GM21360 (cell line): ENCODE measurements at regions not wholly inside any gene's neighbourhood (a gene's known extent, or its start where the extent isn't known, plus 50 kb on each side); places are given as distances from the start of the nearest gene placed in this dataset.

Experiments used
- ATAC-seq: cut with Tn5 transposase; IDR thresholded peaks from one replicate; pipeline ENCODE4 v1.9.1; 2021; ENCODE audit warnings: mild to moderate bottlenecking, moderate library complexity; ENCODE audit not compliant: unreplicated experiment

DNA sequence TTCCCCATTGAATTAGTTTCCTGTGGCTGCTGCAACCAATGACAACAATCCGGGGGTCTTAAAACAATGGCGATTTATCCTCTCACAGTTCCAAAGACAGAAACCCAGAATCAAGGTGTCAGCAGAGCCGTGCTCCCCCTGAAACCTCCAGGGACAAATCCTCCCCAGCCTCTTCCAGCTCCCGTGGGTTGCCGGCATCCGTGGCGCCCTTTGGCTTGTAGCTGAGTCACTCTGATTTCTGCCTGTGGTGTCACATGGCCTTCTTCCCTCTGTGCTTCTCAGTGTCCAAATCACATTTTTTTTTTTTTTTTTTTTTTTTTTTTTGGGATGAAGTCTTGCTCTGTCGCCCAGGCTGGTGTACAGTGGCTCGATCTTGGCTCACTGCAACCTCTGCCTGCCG lies 64.5 kb upstream of the STX18 start:
- ATAC-seq = no peak

- ATAC-seq = no peak
These were observed 64.0 kb upstream of the STX18 start for GRCh38 chr4:4605849-4606248.

DNA sequence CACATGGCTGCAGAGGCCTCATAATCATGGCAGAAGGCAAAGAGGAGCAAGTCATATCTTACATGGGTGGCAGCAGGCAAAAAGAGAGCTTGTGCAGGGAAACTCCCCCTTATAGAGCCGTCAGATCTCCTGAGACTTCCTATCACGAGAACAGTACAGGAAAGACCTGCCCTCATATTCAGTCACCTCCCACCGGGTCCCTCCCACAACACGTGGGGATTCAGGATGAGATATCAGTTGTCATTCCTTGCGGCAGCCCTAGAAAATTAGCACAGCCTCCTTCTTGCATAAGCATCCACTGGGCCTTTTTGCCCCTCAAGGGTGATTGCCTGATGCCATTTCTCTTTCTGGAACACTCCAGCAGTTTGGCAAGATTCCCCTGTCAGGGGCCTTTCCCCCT lies 61.7 kb upstream of the STX18 start:
- no peak for ATAC-seq

DNA sequence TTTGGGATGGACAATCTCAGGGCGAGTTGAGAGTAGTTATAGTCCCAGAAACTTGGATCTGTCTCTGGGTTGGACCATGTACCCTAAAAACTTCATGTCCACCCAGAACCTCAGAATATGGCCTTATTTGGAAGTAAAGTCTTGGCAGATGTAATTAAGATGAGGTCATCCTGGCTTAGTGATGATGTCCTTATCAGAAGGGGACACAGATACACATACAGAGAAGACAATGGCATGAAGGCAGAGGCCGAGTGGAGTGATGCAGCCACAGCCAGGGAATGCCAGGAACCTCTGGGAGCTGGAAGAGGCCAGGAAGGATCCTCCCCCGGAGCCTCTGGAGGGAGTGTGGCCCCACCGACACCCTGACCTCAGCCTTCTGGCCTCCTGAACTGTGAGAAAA lies 61.2 kb upstream of the STX18 start:
- no peak for ATAC-seq

DNA sequence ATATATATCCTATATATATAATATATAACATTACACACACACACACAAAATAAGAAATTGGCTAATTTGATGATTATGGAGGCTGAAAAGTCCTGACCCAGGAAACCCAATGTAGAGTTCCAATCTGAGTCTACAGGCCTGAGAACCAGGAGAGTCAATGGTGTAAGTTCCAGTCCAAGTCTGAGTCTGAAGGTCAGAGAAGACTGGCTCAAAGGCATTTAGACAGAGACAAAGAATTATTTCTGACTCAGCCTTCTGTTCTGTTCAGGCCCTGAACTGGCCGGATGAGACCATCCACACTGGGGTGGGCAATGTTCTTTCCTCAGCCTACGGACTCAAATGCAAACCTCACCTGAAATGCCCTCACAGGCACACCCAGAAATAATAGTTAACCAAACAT lies 60.6 kb upstream of the STX18 start:
- no peak for ATAC-seq

DNA sequence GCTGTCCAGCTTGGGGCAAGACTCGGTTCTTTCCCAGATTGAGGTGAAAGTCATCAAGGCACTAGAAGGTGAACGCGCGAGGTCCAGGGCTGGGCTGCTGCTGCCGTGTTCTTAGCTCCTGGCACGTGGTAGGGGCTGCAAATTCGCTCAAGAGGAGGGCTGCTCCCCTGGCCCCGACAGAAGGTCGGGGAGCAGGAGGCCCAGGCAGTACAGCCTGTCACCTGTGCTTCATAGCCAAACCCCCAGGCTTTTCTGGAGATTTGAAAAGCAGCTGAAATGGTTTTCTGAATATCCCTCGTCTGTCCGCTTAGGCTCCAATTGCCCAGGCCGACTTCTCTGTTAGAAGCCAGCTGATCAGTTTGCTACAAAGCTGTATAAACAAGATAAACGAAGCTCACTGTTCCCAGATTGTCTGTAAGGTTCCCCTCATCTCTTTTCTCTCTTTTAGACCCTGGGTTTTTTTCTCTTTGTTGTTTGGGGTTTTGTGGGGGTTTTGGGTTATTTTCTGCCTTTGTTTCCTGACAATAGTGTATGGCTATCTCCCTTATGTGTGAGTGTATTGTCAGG lies 60.0 kb upstream of the STX18 start:
- no peak for ATAC-seq

DNA sequence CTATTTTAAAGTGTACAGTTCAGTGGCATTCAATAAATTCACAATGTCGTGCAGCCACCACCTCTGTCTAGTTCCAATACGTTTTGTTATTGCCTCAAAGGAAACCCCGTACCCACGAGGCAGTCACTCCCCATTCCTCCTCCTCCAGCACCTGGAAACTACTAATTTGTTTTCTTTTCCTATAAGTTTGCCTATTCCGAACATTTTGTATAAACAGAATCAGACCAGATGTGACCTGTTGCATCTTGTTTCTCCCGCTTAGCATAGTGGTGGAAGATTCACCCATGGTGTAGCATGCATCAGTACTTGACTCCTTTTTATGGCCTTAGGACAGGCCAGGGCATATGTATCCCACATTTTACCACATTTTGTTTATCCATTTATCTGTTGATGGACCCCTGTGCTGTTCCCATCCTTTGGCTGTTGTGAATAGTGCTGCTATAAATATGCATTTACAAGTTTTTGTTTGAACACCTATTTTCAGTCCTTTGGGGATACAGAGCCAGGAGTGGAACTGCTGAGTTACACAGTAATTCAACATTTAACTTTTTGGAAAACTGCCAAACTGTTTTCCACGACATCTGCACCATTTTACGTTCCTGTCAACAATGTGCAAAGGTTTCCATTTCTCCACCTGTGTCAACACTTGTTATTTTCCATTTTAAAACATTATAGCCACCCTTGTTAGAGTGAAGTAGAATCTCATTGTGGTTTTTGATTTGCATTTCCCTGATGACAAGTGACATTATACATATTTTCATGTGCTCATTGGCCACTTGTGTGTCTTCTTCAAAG lies 57.8 kb upstream of the STX18 start:
- no peak for ATAC-seq

GRCh38 chr4:4598851-4599411 lies 57.1 kb upstream of the STX18 start:
- no peak for ATAC-seq

DNA sequence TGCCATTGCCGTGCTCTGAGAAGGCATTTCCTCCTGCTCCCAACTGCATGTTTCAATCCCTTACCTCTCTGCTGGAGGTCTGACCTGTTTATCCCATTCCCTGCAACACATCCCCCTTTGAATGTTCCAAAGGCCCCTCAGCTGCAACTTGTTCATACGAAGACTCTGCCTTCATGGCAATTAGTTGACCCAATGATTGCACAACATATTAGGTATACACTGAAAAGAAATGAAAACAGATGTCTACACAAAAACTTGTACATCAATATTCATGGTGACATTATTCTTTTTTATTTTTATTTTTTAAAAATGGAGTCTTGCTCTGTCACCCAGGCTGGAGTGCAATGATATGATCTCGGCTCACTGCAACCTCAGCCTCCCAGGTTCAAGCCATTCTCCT lies 54.9 kb upstream of the STX18 start:
- no peak for ATAC-seq

DNA sequence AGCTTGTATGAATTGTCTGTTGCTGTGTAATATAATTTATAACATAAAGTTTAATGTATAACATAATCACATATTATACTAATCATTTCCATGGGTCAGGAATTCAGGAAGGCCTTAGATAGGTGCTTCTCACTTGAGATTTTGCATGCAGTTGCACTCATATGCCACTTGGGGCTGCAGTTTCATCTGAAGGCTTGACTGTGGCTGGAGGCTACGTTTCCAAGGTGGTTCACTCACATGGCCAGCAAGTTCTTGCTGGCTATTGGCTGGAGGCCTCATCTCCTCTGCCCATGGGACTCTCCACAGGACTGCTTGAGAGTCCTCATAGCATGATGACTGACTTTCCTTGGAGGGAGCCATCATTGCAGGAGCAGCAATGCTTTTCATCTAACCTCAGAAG lies 53.4 kb upstream of the STX18 start:
- ATAC-seq = no peak

GRCh38 chr4:4594285-4594920 lies 52.6 kb upstream of the STX18 start:
- ATAC-seq = no peak

GRCh38 chr4:4593596-4594284 lies 51.9 kb upstream of the STX18 start:
- ATAC-seq = no peak

DNA sequence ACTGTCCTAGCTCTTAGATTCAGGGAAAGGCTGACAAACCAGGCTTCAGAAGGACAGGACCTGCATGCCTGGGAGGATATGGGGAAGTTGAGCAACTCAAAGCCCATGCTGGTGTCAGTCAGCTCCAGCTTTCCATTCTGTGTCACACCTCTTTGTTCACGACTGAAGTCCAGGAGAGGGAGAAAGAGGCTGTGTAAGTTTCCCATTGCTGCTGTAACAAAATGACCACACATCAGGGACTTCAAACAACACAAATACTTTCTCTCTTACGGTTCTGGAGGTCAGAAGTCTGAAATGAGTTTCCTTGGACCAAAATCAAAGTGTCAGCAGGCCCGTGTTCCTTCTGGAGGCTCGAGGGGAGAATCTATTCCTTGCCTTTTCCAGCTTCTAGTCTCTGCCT lies 50.6 kb upstream of the STX18 start:
- ATAC-seq = no peak
